GM21619 (cell line): ENCODE measurements at regions not wholly inside any gene's neighbourhood (a gene's known extent, or its start where the extent isn't known, plus 50 kb on each side); places are given as distances from the start of the nearest gene placed in this dataset.
"Not testable (repeated sequence)": the region's sequence is repeated elsewhere in the genome, so short reads cannot be mapped to it uniquely, and the experiment has no call there.

Experiments
- ATAC-seq: cut with Tn5 transposase; IDR thresholded peaks from one replicate; pipeline ENCODE4 v1.9.1; 2021; ENCODE audit not compliant: unreplicated experiment

GRCh38 chr14:35949920-35950513 is 123.9 kb downstream of the BRMS1L start:
- ATAC-seq = no peak

- not testable (repeated sequence) for ATAC-seq
Measured at GRCh38 chr14:35947983-35948382, 121.8 kb downstream of the BRMS1L start.

- no peak for ATAC-seq
Measured at GRCh38 chr14:35944847-35945246, 118.7 kb downstream of the BRMS1L start.

GRCh38 chr14:35940291-35940690 is 114.2 kb downstream of the BRMS1L start:
- ATAC-seq = peak; percentile 54

- ATAC-seq = no peak
Measured at GRCh38 chr14:35938770-35939169, 112.6 kb downstream of the BRMS1L start.

- ATAC-seq = peak; percentile 74
Measured at GRCh38 chr14:35934499-35934898, 108.4 kb downstream of the BRMS1L start.

- ATAC-seq = peak; percentile 47
Measured at GRCh38 chr14:35932659-35933159, 106.6 kb downstream of the BRMS1L start.

GRCh38 chr14:35932136-35932535 is 106.0 kb downstream of the BRMS1L start:
- no peak for ATAC-seq

- ATAC-seq = no peak
Measured at GRCh38 chr14:35931346-35931745, 105.2 kb downstream of the BRMS1L start.

GRCh38 chr14:35929186-35929585 is 103.0 kb downstream of the BRMS1L start:
- no peak for ATAC-seq

- ATAC-seq = no peak
Measured at GRCh38 chr14:35927727-35928126, 101.6 kb downstream of the BRMS1L start.

GRCh38 chr14:35925319-35925718 is 99.2 kb downstream of the BRMS1L start:
- ATAC-seq = no peak

- ATAC-seq = not testable (repeated sequence)
Measured at GRCh38 chr14:35922590-35922989, 96.5 kb downstream of the BRMS1L start.

GRCh38 chr14:35921745-35922144 is 95.6 kb downstream of the BRMS1L start:
- ATAC-seq = no peak
